GM12878 (cell line): ENCODE measurements at regions not wholly inside any gene's neighbourhood (a gene's known extent, or its start where the extent isn't known, plus 50 kb on each side); places are given as distances from the start of the nearest gene placed in this dataset.

Experiments used
- ATAC-seq: fragments of 200-7000 bp; cut with Tn5 transposase; 3 replicates; pipeline ENCODE4 v1.9.1; 2020; ENCODE audit warnings: mild to moderate bottlenecking, moderate library complexity
- BruUV-seq: library from RNA; stranded (reverse); fragments of 400-500 nt; replicated peaks from 2 replicates; lab custom pipeline; 2021; lab: Mats Ljungman, UMichigan
- CTCF ChIA-PET: fragments of 300-600 bp; sonication (Branson Sonifier 250); formaldehyde crosslinking; extraction: SDS; loops from one replicate; lab custom pipeline; 2021; ENCODE audit warnings: inconsistent platforms; lab: Yijun Ruan, JAX
- POLR2A ChIA-PET: fragments of 350-600 bp; formaldehyde crosslinking; extraction: SDS; loops from one replicate; lab custom pipeline; 2021; ENCODE audit warnings: inconsistent platforms; lab: Charles Lee
- RAD21 ChIA-PET: fragments of 300-600 bp; sonication (Branson Sonifier 250); formaldehyde crosslinking; loops from one replicate; lab custom pipeline; 2023; ENCODE audit warnings: antibody characterized with exemption; ENCODE audit not compliant: unreplicated experiment; lab: Charles Lee
- SMC1A ChIA-PET: fragments of 300-600 bp; sonication (Branson Sonifier 250); formaldehyde crosslinking; loops from one replicate; lab custom pipeline; 2023; ENCODE audit not compliant: unreplicated experiment, uncharacterized antibody; lab: Charles Lee
- DNase-seq: peaks from one replicate; pipeline ENCODE4 v3.0.0-alpha.2; 2011; ENCODE audit warnings: low read depth, low spot score
- FAIRE-seq: peaks from 3 replicates; lab custom pipeline; 2011; peaks lifted over from hg19 to GRCh38; lab: Jason Lieb, UNC
- H2AFZ ChIP-seq: 2 replicates; pipeline ENCODE4 v1.6.0; 2011; ENCODE audit warnings: low read depth, low read length, control low read depth; ENCODE audit not compliant: control insufficient read depth
- H3K27ac ChIP-seq: 2 replicates; pipeline ENCODE4 v1.5.1; 2011; ENCODE audit warnings: control low read depth; ENCODE audit not compliant: control insufficient read depth, insufficient read depth
- H3K27me3 ChIP-seq, 2 experiments: replicated peaks in 1 of 2; 2 replicates each; pipeline versions ENCODE4 v1.6.0 to v1.6.1; 2011; ENCODE audit warnings: low read length in 1 of 2; ENCODE audit not compliant: control insufficient read depth in 2 of 2, insufficient read depth in 2 of 2
- H3K36me3 ChIP-seq, 2 experiments: 2 replicates each; pipeline ENCODE4 v1.5.1; 2011; ENCODE audit warnings: low read length in 1 of 2; ENCODE audit not compliant: control insufficient read depth in 2 of 2, insufficient read depth in 2 of 2
- H3K4me1 ChIP-seq: 2 replicates; pipeline ENCODE4 v1.6.1; 2011; ENCODE audit warnings: mild to moderate bottlenecking, low read length, moderate library complexity, mixed read lengths; ENCODE audit not compliant: control insufficient read depth, insufficient read depth
- H3K4me2 ChIP-seq: 2 replicates; pipeline ENCODE4 v1.6.0; 2011; ENCODE audit warnings: control low read depth; ENCODE audit not compliant: control insufficient read depth, insufficient read depth
- H3K4me3 ChIP-seq: fragments of 200-600 bp; sonication (generic); 2 replicates; pipeline ENCODE4 v1.5.1; 2016
- H3K79me2 ChIP-seq: 2 replicates; pipeline ENCODE4 v1.6.0; 2011; ENCODE audit warnings: low read length; ENCODE audit not compliant: control insufficient read depth, insufficient read depth
- H3K9ac ChIP-seq: 2 replicates; pipeline ENCODE4 v1.8.0; 2011; ENCODE audit warnings: low read length, control low read depth, mixed read lengths; ENCODE audit not compliant: control insufficient read depth, insufficient read depth
- H3K9me3 ChIP-seq: replicated peaks from 3 replicates; pipeline ENCODE4 v1.5.1; 2011; ENCODE audit warnings: mild to moderate bottlenecking, low read length; ENCODE audit not compliant: control insufficient read depth, insufficient read depth
- H4K20me1 ChIP-seq: 2 replicates; pipeline ENCODE4 v1.6.0; 2011; ENCODE audit not compliant: control insufficient read depth, insufficient read depth
- BACH1 ChIP-seq: fragments of 450-650 bp; IDR thresholded peaks from 2 replicates; pipeline ENCODE4 v1.6.1; 2017; ENCODE audit warnings: mild to moderate bottlenecking, borderline replicate concordance
- BCL11A ChIP-seq: IDR thresholded peaks from 2 replicates; pipeline ENCODE4 v1.6.1; 2011; ENCODE audit warnings: low read depth, low read length
- BMI1 ChIP-seq: fragments of 450-650 bp; IDR thresholded peaks from 2 replicates; pipeline ENCODE4 v1.6.1; 2016; ENCODE audit warnings: mild to moderate bottlenecking, moderate library complexity, borderline replicate concordance
- CHD1 ChIP-seq: IDR thresholded peaks from 2 replicates; pipeline ENCODE4 v1.6.1; 2012; ENCODE audit warnings: low read depth, low read length, improper control_type of control experiment
- ETV6 ChIP-seq, 2 experiments: fragments of 450-650 bp in 1 of 2; IDR thresholded peaks in 1 of 2; conservative IDR thresholded peaks in 1 of 2; 2 replicates each; pipeline ENCODE4 v1.6.1; 2014; ENCODE audit warnings: antibody characterized with exemption in 1 of 2, borderline replicate concordance in 1 of 2, low read depth in 1 of 2, mild to moderate bottlenecking in 1 of 2, moderate library complexity in 1 of 2
- HCFC1 ChIP-seq: fragments of 150-350 bp; IDR thresholded peaks from 2 replicates; pipeline ENCODE4 v1.6.1; 2014; ENCODE audit warnings: low read length
- KAT2A ChIP-seq: conservative IDR thresholded peaks from 2 replicates; pipeline ENCODE4 v1.6.1; 2011; ENCODE audit warnings: low read depth, low read length; ENCODE audit not compliant: control insufficient read depth
- RELA ChIP-seq: fragments of 450-650 bp; IDR thresholded peaks from 2 replicates; pipeline ENCODE4 v1.8.0; 2014; ENCODE audit warnings: borderline replicate concordance; ENCODE audit not compliant: partially characterized antibody
- WGBS: methylation state at CpG from one replicate; pipeline ENCODE4 v1.1.6; 2016; ENCODE audit warnings: low lambda C conversion rate; ENCODE audit not compliant: insufficient replicate concordance, insufficient coverage; ENCODE audit errors: missing lambda C conversion rate; 5-methylcytosine and 5-hydroxymethylcytosine counted together
- in situ Hi-C: fragments of 300-500 bp; cut with MboI; formaldehyde crosslinking; loops from 9 replicates; pipeline ENCODE4 v1.14.3; 2018; ENCODE audit warnings: mixed read lengths
- intact Hi-C: fragments of 100-400 bp; cut with micrococcal nuclease; formaldehyde crosslinking; loops from one replicate; pipeline ENCODE4 v1.14.2; 2022; ENCODE audit not compliant: unreplicated experiment
- TF ChIP-seq, protein P1 (sequence below): fragments of 450-650 bp; IDR thresholded peaks from 2 replicates; pipeline ENCODE4 v1.6.1; 2017; ENCODE audit warnings: mild to moderate bottlenecking, moderate library complexity
- TF ChIP-seq, protein P2 (sequence below): fragments of 450-650 bp; formaldehyde crosslinking; IDR thresholded peaks from 2 replicates; pipeline ENCODE4 v1.5.0; 2022; ENCODE audit warnings: mild to moderate bottlenecking, missing genetic modification characterization
- TF ChIP-seq, protein P3 (sequence below): IDR thresholded peaks from 2 replicates; pipeline ENCODE4 v1.6.1; 2012; ENCODE audit warnings: improper control_type of control experiment, low read depth, low read length; ENCODE audit not compliant: insufficient replicate concordance

DNA sequence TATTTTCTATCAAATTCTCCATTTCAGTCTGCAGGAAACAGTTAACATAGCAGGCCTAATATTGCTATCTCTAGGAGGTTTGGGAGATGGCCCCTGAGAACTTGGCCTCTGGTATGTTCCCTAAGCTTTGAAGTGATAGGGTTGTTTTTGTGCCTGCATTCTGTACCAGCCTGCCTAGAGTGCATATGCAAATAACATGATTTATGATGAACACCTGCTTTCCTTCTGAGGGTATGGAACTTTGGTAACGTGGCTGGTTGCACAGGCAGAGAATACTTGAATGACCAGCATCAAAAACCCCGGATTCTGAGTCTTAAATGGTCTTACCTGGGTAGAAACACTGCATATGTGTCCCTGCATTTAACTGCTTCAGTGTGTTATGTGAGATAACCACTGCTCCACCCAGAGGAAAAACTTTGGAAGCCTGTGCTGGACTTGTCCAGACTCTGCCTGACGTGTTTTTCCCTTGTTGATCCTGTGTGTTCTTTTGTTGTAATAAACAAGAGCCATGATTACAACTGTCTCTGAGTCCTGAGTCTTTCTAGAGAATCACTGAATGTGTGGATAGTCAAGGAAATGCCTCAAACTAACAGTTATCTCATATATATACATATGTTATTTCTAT is 111.3 kb upstream of the ABCA1 start:
- BruUV-seq: no TSS peak
- ChIA-PET CTCF (no interaction called here), POLR2A (no interaction called here), SMC1A (no interaction called here), RAD21 (no interaction called here)
- no peaks in the 10 kb centered on the region; a peak in 2 of 4 replicates for H3K27me3 ChIP-seq
- H3K9ac ChIP-seq: no peak overlapping the region
- no peaks in the 10 kb centered on the region for H3K36me3 ChIP-seq
- no peak overlapping the region for H2AFZ ChIP-seq
- no peak overlapping the region for H3K4me3 ChIP-seq
- intact Hi-C loops: no loop called here
- DNase-seq (no peak), FAIRE-seq (no peak), ATAC-seq (no peak)
- no peak overlapping the region for H3K4me2 ChIP-seq
- H3K9me3 ChIP-seq: no peaks in the 10 kb centered on the region
- no peak overlapping the region for H3K27ac ChIP-seq
- no peaks in the 10 kb centered on the region for H3K79me2 ChIP-seq
- in situ Hi-C loops: no loop called here
- 2% methylated on average over 3 of the region's 3 CpGs for WGBS
- H3K4me1 ChIP-seq: no peaks in the 10 kb centered on the region
- H4K20me1 ChIP-seq: no peaks in the 10 kb centered on the region
- no peak for TF ChIP-seq BMI1
- TF ChIP-seq BACH1: no peak
- TF ChIP-seq, protein P1, sequence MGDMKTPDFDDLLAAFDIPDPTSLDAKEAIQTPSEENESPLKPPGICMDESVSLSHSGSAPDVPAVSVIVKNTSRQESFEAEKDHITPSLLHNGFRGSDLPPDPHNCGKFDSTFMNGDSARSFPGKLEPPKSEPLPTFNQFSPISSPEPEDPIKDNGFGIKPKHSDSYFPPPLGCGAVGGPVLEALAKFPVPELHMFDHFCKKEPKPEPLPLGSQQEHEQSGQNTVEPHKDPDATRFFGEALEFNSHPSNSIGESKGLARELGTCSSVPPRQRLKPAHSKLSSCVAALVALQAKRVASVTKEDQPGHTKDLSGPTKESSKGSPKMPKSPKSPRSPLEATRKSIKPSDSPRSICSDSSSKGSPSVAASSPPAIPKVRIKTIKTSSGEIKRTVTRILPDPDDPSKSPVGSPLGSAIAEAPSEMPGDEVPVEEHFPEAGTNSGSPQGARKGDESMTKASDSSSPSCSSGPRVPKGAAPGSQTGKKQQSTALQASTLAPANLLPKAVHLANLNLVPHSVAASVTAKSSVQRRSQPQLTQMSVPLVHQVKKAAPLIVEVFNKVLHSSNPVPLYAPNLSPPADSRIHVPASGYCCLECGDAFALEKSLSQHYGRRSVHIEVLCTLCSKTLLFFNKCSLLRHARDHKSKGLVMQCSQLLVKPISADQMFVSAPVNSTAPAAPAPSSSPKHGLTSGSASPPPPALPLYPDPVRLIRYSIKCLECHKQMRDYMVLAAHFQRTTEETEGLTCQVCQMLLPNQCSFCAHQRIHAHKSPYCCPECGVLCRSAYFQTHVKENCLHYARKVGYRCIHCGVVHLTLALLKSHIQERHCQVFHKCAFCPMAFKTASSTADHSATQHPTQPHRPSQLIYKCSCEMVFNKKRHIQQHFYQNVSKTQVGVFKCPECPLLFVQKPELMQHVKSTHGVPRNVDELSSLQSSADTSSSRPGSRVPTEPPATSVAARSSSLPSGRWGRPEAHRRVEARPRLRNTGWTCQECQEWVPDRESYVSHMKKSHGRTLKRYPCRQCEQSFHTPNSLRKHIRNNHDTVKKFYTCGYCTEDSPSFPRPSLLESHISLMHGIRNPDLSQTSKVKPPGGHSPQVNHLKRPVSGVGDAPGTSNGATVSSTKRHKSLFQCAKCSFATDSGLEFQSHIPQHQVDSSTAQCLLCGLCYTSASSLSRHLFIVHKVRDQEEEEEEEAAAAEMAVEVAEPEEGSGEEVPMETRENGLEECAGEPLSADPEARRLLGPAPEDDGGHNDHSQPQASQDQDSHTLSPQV: no peak
- TF ChIP-seq HCFC1: no peak
- TF ChIP-seq ETV6 (conservative IDR thresholded peaks at IDR 0.05 in 1 of 2, IDR thresholded peaks at IDR 0.05 in 1 of 2; ENCODE audit: borderline replicate concordance in 1 of 2, low read depth in 1 of 2): no peak
- TF ChIP-seq, protein P2, sequence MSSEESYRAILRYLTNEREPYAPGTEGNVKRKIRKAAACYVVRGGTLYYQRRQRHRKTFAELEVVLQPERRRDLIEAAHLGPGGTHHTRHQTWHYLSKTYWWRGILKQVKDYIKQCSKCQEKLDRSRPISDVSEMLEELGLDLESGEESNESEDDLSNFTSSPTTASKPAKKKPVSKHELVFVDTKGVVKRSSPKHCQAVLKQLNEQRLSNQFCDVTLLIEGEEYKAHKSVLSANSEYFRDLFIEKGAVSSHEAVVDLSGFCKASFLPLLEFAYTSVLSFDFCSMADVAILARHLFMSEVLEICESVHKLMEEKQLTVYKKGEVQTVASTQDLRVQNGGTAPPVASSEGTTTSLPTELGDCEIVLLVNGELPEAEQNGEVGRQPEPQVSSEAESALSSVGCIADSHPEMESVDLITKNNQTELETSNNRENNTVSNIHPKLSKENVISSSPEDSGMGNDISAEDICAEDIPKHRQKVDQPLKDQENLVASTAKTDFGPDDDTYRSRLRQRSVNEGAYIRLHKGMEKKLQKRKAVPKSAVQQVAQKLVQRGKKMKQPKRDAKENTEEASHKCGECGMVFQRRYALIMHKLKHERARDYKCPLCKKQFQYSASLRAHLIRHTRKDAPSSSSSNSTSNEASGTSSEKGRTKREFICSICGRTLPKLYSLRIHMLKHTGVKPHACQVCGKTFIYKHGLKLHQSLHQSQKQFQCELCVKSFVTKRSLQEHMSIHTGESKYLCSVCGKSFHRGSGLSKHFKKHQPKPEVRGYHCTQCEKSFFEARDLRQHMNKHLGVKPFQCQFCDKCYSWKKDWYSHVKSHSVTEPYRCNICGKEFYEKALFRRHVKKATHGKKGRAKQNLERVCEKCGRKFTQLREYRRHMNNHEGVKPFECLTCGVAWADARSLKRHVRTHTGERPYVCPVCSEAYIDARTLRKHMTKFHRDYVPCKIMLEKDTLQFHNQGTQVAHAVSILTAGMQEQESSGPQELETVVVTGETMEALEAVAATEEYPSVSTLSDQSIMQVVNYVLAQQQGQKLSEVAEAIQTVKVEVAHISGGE (CRISPR knock-in tag): no peak
- TF ChIP-seq, protein P3, sequence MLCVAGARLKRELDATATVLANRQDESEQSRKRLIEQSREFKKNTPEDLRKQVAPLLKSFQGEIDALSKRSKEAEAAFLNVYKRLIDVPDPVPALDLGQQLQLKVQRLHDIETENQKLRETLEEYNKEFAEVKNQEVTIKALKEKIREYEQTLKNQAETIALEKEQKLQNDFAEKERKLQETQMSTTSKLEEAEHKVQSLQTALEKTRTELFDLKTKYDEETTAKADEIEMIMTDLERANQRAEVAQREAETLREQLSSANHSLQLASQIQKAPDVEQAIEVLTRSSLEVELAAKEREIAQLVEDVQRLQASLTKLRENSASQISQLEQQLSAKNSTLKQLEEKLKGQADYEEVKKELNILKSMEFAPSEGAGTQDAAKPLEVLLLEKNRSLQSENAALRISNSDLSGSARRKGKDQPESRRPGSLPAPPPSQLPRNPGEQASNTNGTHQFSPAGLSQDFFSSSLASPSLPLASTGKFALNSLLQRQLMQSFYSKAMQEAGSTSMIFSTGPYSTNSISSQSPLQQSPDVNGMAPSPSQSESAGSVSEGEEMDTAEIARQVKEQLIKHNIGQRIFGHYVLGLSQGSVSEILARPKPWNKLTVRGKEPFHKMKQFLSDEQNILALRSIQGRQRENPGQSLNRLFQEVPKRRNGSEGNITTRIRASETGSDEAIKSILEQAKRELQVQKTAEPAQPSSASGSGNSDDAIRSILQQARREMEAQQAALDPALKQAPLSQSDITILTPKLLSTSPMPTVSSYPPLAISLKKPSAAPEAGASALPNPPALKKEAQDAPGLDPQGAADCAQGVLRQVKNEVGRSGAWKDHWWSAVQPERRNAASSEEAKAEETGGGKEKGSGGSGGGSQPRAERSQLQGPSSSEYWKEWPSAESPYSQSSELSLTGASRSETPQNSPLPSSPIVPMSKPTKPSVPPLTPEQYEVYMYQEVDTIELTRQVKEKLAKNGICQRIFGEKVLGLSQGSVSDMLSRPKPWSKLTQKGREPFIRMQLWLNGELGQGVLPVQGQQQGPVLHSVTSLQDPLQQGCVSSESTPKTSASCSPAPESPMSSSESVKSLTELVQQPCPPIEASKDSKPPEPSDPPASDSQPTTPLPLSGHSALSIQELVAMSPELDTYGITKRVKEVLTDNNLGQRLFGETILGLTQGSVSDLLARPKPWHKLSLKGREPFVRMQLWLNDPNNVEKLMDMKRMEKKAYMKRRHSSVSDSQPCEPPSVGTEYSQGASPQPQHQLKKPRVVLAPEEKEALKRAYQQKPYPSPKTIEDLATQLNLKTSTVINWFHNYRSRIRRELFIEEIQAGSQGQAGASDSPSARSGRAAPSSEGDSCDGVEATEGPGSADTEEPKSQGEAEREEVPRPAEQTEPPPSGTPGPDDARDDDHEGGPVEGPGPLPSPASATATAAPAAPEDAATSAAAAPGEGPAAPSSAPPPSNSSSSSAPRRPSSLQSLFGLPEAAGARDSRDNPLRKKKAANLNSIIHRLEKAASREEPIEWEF: no peak
- no peak for TF ChIP-seq BCL11A
- no peak for TF ChIP-seq RELA
- no peak for TF ChIP-seq KAT2A
- no peak for TF ChIP-seq CHD1
